T-helper 1 cell treated with Interleukin-12 subunit alpha and Interleukin-12 subunit beta and Interleukin-4 antibody, amounts not matched to agents 30 μg/mL and 1 μg/mL, for 36 hours (primary cell): ENCODE measurements at regions not wholly inside any gene's neighbourhood (a gene's known extent, or its start where the extent isn't known, plus 50 kb on each side); places are given as distances from the start of the nearest gene placed in this dataset.
"Not testable (repeated sequence)": the region's sequence is repeated elsewhere in the genome, so short reads cannot be mapped to it uniquely, and the experiment has no call there.

Experiments
- H3K27ac Mint-ChIP-seq: one replicate; pipeline ENCODE4 v1.8.0; 2021; ENCODE audit warnings: mild to moderate bottlenecking, mixed read lengths
- H3K27me3 Mint-ChIP-seq: one replicate; pipeline ENCODE4 v1.8.0; 2021; ENCODE audit warnings: low read depth, mixed read lengths
- H3K36me3 Mint-ChIP-seq: one replicate; pipeline ENCODE4 v1.8.0; 2021; ENCODE audit warnings: low read depth, mixed read lengths
- H3K4me1 Mint-ChIP-seq: one replicate; pipeline ENCODE4 v1.8.0; 2021; ENCODE audit warnings: low read depth, mixed read lengths
- H3K4me3 Mint-ChIP-seq: one replicate; pipeline ENCODE4 v1.8.0; 2021; ENCODE audit warnings: mild to moderate bottlenecking, moderate library complexity, mixed read lengths
- H3K9me3 Mint-ChIP-seq: one replicate; pipeline ENCODE4 v1.8.0; 2021; ENCODE audit warnings: mixed read lengths

DNA sequence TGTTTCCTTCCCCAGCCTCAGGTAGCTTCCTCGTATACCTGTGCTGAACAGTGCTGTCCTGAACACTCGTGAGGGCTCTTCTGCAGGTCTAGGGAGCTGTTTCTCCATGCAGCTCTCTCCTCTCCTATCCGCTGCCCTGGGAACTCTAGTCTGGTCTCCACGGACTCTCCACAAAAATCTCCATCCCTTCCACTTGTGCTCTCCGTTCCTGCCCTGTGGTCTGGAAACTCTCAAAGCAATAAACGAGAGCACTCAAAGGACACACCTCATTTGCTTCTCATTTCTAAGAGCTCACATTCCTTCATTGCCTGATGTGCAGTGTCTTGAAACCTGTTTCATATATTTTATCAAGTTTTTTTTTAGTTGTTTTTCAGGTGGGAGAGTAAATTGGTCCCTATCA, 235.9 kb upstream of the RGS17 start:
- Mint-ChIP-seq H3K27me3 (no peaks in the 10 kb centered on the region), H3K36me3 (no peaks in the 10 kb centered on the region), H3K9me3 (no peaks in the 10 kb centered on the region), H3K4me1 (no peaks in the 10 kb centered on the region), H3K4me3 (no peak overlapping the region), H3K27ac (no peak overlapping the region)

- Mint-ChIP-seq H3K9me3 (no peaks in the 10 kb centered on the region), H3K4me3 (no peak overlapping the region), H3K27me3 (no peaks in the 10 kb centered on the region), H3K36me3 (no peaks in the 10 kb centered on the region), H3K27ac (no peak overlapping the region), H3K4me1 (no peaks in the 10 kb centered on the region)
Measured at GRCh38 chr6:153357391-153357790, 226.3 kb upstream of the RGS17 start.

- no peaks in the 10 kb centered on the region for H3K36me3 Mint-ChIP-seq
- H3K9me3 Mint-ChIP-seq = no peaks in the 10 kb centered on the region
- no peak overlapping the region for H3K27ac Mint-ChIP-seq
- no peaks in the 10 kb centered on the region for H3K4me1 Mint-ChIP-seq
- no peak overlapping the region for H3K4me3 Mint-ChIP-seq
- no peaks in the 10 kb centered on the region for H3K27me3 Mint-ChIP-seq
Measured at GRCh38 chr6:153340568-153340967, 209.5 kb upstream of the RGS17 start.

DNA sequence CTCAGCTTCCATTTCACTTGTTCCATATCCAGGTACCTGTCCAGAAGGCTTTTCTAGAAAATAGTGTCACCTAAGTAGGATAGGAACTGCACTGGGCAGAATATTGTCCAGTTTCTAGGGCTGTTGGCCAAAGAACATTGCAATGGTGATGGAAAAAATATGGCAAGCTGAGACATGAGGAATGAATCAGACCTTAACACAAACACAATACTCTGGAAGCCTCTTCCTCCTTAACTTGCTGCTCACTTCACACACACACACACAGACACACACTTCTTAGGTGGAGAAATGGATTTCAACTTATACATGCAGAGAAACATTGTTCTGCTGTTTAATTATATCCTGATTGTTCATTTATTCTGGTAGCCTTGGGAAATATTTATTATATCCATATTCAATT, 203.0 kb upstream of the RGS17 start:
- no peak overlapping the region for H3K4me3 Mint-ChIP-seq
- no peaks in the 10 kb centered on the region for H3K4me1 Mint-ChIP-seq
- no peaks in the 10 kb centered on the region for H3K9me3 Mint-ChIP-seq
- no peaks in the 10 kb centered on the region for H3K27me3 Mint-ChIP-seq
- H3K27ac Mint-ChIP-seq = no peak overlapping the region
- no peaks in the 10 kb centered on the region for H3K36me3 Mint-ChIP-seq

- H3K27ac Mint-ChIP-seq, H3K36me3 Mint-ChIP-seq, H3K27me3 Mint-ChIP-seq, H3K4me3 Mint-ChIP-seq, H3K9me3 Mint-ChIP-seq, H3K4me1 Mint-ChIP-seq: not testable (repeated sequence)
Measured at GRCh38 chr6:153331221-153331620, 200.1 kb upstream of the RGS17 start.

- H3K27ac Mint-ChIP-seq = no peak overlapping the region
- no peaks in the 10 kb centered on the region for H3K27me3 Mint-ChIP-seq
- no peak overlapping the region for H3K4me3 Mint-ChIP-seq
- H3K4me1 Mint-ChIP-seq = no peaks in the 10 kb centered on the region
- no peaks in the 10 kb centered on the region for H3K9me3 Mint-ChIP-seq
- H3K36me3 Mint-ChIP-seq = no peaks in the 10 kb centered on the region
Measured at GRCh38 chr6:153328194-153328593, 197.1 kb upstream of the RGS17 start.

- no peaks in the 10 kb centered on the region for H3K9me3 Mint-ChIP-seq
- H3K4me3 Mint-ChIP-seq = no peak overlapping the region
- no peaks in the 10 kb centered on the region for H3K36me3 Mint-ChIP-seq
- H3K27ac Mint-ChIP-seq = no peak overlapping the region
- H3K27me3 Mint-ChIP-seq = no peaks in the 10 kb centered on the region
- no peaks in the 10 kb centered on the region for H3K4me1 Mint-ChIP-seq
Measured at GRCh38 chr6:153325661-153326060, 194.6 kb upstream of the RGS17 start.

GRCh38 chr6:153312634-153313033, 181.6 kb upstream of the RGS17 start:
- Mint-ChIP-seq H3K9me3 (no peaks in the 10 kb centered on the region), H3K36me3 (no peaks in the 10 kb centered on the region), H3K27me3 (no peaks in the 10 kb centered on the region), H3K4me3 (no peak overlapping the region), H3K4me1 (peaks cover 1% of the 10 kb centered on the region), H3K27ac (no peak overlapping the region)

DNA sequence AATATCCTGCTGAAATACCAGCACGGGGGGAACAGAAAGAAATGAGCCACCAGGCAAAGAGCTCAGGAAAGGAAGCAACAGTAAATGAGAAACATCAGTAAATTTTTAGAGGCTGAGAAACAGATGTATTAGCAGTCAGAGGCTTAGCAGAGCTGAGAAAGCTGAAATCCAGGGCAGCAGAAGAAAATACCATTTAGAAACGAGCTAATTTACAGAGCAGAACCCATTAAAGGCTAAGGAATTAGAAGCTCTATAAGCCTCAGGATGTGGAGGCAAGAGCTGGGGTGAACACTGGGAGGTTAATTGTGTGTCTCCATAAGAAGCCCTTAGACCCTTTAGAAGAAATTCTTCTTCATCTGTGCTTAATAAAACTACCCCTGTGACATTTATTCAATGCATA, 178.6 kb upstream of the RGS17 start:
- Mint-ChIP-seq H3K4me3 (no peak overlapping the region), H3K36me3 (no peaks in the 10 kb centered on the region), H3K4me1 (peaks cover 1% of the 10 kb centered on the region), H3K27me3 (no peaks in the 10 kb centered on the region), H3K9me3 (no peaks in the 10 kb centered on the region), H3K27ac (no peak overlapping the region)

- no peak overlapping the region for H3K27ac Mint-ChIP-seq
- H3K36me3 Mint-ChIP-seq = no peaks in the 10 kb centered on the region
- H3K4me3 Mint-ChIP-seq = no peak overlapping the region
- H3K9me3 Mint-ChIP-seq = no peaks in the 10 kb centered on the region
- H3K4me1 Mint-ChIP-seq = no peaks in the 10 kb centered on the region
- H3K27me3 Mint-ChIP-seq = no peaks in the 10 kb centered on the region
Measured at GRCh38 chr6:153302133-153302532, 171.1 kb upstream of the RGS17 start.

DNA sequence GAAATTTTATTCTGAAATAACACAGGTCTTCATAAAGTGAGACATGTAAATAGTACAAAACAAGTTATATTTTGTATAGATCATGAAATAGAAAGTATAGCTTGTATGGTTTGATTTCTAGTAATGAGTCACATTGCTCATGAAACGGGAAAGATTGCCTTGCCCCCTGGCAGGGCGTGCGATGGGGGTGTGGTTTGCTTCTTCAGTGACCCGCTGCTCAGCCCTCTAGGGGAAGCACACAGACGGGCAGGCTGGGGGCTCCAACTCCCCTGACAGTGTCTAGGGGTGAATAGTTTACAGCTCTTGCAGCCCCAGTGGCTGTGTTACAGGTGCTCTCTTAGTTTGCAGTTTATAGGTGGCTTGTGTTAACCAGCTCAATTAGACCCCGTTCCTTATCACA, 170.5 kb upstream of the RGS17 start:
- Mint-ChIP-seq H3K9me3 (no peaks in the 10 kb centered on the region), H3K4me3 (no peak overlapping the region), H3K27me3 (no peaks in the 10 kb centered on the region), H3K27ac (no peak overlapping the region), H3K4me1 (no peaks in the 10 kb centered on the region), H3K36me3 (no peaks in the 10 kb centered on the region)

- H3K9me3 Mint-ChIP-seq, H3K4me1 Mint-ChIP-seq, H3K4me3 Mint-ChIP-seq, H3K27ac Mint-ChIP-seq, H3K27me3 Mint-ChIP-seq, H3K36me3 Mint-ChIP-seq: not testable (repeated sequence)
Measured at GRCh38 chr6:153282456-153282855, 151.4 kb upstream of the RGS17 start.

- Mint-ChIP-seq H3K36me3 (no peaks in the 10 kb centered on the region), H3K4me3 (no peak overlapping the region), H3K9me3 (no peaks in the 10 kb centered on the region), H3K27me3 (no peaks in the 10 kb centered on the region), H3K4me1 (no peaks in the 10 kb centered on the region), H3K27ac (no peak overlapping the region)
Measured at GRCh38 chr6:153275997-153276396, 144.9 kb upstream of the RGS17 start.

- H3K36me3 Mint-ChIP-seq = no peaks in the 10 kb centered on the region
Measured at GRCh38 chr6:153272201-153272980, 141.3 kb upstream of the RGS17 start.

DNA sequence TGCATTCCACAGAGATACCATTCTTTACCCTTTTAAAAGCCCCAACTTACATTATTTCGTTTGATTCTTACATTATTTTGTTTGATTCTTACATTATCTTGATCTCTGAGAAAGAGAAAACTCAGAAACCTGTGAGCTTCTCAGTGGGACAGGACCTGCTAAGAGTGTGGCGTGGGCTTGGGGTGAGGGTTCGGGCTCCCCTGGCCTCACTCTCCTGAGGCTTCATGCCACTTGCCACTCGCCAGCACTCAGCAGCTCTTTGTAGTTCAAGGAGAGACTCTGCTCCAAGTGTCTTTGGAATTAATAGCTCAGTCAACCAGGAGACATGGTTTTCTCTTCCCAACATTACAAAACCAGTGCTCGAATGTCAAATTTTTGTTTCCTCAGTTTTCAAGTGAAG, 132.4 kb upstream of the RGS17 start:
- no peak overlapping the region for H3K27ac Mint-ChIP-seq
- H3K27me3 Mint-ChIP-seq = no peaks in the 10 kb centered on the region
- H3K4me3 Mint-ChIP-seq = no peak overlapping the region
- H3K36me3 Mint-ChIP-seq = no peaks in the 10 kb centered on the region
- no peaks in the 10 kb centered on the region for H3K9me3 Mint-ChIP-seq
- no peaks in the 10 kb centered on the region for H3K4me1 Mint-ChIP-seq

More at GRCh38 chr6:153272201-153272980, 141.3 kb upstream of the RGS17 start:
- Mint-ChIP-seq H3K4me3 (no peak overlapping the region), H3K9me3 (no peaks in the 10 kb centered on the region), H3K27me3 (no peaks in the 10 kb centered on the region), H3K27ac (no peak overlapping the region), H3K4me1 (no peaks in the 10 kb centered on the region)

DNA sequence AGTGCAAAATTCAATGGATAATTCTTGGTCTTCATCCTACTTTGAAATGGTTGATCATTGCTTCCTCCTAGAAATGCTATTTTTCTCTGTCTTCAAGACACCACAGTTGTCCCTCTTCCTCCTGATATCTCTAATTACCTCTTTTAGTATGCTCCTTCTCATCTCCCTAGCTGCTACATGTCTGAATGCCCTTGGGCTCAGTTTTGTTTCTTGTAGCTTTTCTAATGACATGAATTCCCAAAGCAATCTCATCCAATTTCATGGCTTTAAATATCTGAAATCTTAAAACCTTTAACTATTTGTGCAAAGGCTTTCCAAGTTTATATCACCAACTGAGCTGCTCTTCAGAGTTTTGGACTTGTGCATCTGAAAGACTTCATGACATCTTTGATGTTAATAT, 120.2 kb upstream of the RGS17 start:
- no peaks in the 10 kb centered on the region for H3K9me3 Mint-ChIP-seq

More for the DNA sequence above, 120.2 kb upstream of the RGS17 start:
- Mint-ChIP-seq H3K27me3 (no peaks in the 10 kb centered on the region), H3K36me3 (no peaks in the 10 kb centered on the region), H3K4me3 (no peak overlapping the region), H3K27ac (no peak overlapping the region), H3K4me1 (no peaks in the 10 kb centered on the region)
